ENCODE measurements at regions not wholly inside any gene's neighbourhood (a gene's known extent, or its start where the extent isn't known, plus 50 kb on each side); places are given as distances from the start of the nearest gene placed in this dataset.
"Not testable (repeated sequence)": the region's sequence is repeated elsewhere in the genome, so short reads cannot be mapped to it uniquely, and the experiment has no call there.

GRCh38 chr2:87486413-87486812 is 261.5 kb upstream of the PLGLB2 start:
- TF ChIP-seq, protein P1, sequence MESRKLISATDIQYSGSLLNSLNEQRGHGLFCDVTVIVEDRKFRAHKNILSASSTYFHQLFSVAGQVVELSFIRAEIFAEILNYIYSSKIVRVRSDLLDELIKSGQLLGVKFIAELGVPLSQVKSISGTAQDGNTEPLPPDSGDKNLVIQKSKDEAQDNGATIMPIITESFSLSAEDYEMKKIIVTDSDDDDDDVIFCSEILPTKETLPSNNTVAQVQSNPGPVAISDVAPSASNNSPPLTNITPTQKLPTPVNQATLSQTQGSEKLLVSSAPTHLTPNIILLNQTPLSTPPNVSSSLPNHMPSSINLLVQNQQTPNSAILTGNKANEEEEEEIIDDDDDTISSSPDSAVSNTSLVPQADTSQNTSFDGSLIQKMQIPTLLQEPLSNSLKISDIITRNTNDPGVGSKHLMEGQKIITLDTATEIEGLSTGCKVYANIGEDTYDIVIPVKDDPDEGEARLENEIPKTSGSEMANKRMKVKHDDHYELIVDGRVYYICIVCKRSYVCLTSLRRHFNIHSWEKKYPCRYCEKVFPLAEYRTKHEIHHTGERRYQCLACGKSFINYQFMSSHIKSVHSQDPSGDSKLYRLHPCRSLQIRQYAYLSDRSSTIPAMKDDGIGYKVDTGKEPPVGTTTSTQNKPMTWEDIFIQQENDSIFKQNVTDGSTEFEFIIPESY (IDR thresholded peaks at IDR 0.05): not testable (repeated sequence)
- TF ChIP-seq JUND (IDR thresholded peaks at IDR 0.05); YY1 (IDR thresholded peaks at IDR 0.05); GABPA (IDR thresholded peaks at IDR 0.05 in 1 of 2, conservative IDR thresholded peaks at IDR 0.05 in 1 of 2); MAX (IDR thresholded peaks at IDR 0.05): not testable (repeated sequence)
- TF ChIP-seq, protein P2, sequence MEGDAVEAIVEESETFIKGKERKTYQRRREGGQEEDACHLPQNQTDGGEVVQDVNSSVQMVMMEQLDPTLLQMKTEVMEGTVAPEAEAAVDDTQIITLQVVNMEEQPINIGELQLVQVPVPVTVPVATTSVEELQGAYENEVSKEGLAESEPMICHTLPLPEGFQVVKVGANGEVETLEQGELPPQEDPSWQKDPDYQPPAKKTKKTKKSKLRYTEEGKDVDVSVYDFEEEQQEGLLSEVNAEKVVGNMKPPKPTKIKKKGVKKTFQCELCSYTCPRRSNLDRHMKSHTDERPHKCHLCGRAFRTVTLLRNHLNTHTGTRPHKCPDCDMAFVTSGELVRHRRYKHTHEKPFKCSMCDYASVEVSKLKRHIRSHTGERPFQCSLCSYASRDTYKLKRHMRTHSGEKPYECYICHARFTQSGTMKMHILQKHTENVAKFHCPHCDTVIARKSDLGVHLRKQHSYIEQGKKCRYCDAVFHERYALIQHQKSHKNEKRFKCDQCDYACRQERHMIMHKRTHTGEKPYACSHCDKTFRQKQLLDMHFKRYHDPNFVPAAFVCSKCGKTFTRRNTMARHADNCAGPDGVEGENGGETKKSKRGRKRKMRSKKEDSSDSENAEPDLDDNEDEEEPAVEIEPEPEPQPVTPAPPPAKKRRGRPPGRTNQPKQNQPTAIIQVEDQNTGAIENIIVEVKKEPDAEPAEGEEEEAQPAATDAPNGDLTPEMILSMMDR (IDR thresholded peaks at IDR 0.05; ENCODE audit: low read depth, low read length, missing input control): not testable (repeated sequence)
